BE2C (cell line): ENCODE measurements at regions not wholly inside any gene's neighbourhood (a gene's known extent, or its start where the extent isn't known, plus 50 kb on each side); places are given as distances from the start of the nearest gene placed in this dataset.

Source experiments
- DNase-seq: peaks from one replicate; pipeline ENCODE4 v3.0.0-alpha.2; 2020
- H3K27me3 ChIP-seq: fragments of 250-450 bp; sonication (Bioruptor Pico); 2 replicates; pipeline ENCODE4 v1.5.1; 2020; ENCODE audit warnings: mild to moderate bottlenecking
- H3K36me3 ChIP-seq: fragments of 250-450 bp; sonication (Bioruptor Pico); 2 replicates; pipeline ENCODE4 v1.5.1; 2020; ENCODE audit warnings: mild to moderate bottlenecking
- H3K4me1 ChIP-seq: fragments of 250-450 bp; sonication (Bioruptor Pico); 2 replicates; pipeline ENCODE4 v1.5.1; 2020
- H3K4me3 ChIP-seq: 2 replicates; pipeline ENCODE4 v1.5.1; 2011; ENCODE audit warnings: low read depth, low read length
- H3K9me3 ChIP-seq: fragments of 250-450 bp; sonication (Bioruptor Pico); 2 replicates; pipeline ENCODE4 v1.5.1; 2020
- TF ChIP-seq, protein P1 (sequence below): IDR thresholded peaks from 2 replicates; pipeline ENCODE4 v1.5.1; 2012; ENCODE audit warnings: mild to moderate bottlenecking, low read depth, low read length

- no peak for DNase-seq
- TF ChIP-seq, protein P1, sequence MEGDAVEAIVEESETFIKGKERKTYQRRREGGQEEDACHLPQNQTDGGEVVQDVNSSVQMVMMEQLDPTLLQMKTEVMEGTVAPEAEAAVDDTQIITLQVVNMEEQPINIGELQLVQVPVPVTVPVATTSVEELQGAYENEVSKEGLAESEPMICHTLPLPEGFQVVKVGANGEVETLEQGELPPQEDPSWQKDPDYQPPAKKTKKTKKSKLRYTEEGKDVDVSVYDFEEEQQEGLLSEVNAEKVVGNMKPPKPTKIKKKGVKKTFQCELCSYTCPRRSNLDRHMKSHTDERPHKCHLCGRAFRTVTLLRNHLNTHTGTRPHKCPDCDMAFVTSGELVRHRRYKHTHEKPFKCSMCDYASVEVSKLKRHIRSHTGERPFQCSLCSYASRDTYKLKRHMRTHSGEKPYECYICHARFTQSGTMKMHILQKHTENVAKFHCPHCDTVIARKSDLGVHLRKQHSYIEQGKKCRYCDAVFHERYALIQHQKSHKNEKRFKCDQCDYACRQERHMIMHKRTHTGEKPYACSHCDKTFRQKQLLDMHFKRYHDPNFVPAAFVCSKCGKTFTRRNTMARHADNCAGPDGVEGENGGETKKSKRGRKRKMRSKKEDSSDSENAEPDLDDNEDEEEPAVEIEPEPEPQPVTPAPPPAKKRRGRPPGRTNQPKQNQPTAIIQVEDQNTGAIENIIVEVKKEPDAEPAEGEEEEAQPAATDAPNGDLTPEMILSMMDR: no peak
- Histone ChIP-seq H3K36me3 (no peaks in the 10 kb centered on the region), H3K9me3 (no peaks in the 10 kb centered on the region), H3K4me1 (no peaks in the 10 kb centered on the region), H3K27me3 (no peaks in the 10 kb centered on the region; the same call in 1 of the 2 replicates), H3K4me3 (no peak overlapping the region)
Measured at GRCh38 chr3:161444694-161445077, 51.9 kb upstream of the OTOL1 start.

DNA sequence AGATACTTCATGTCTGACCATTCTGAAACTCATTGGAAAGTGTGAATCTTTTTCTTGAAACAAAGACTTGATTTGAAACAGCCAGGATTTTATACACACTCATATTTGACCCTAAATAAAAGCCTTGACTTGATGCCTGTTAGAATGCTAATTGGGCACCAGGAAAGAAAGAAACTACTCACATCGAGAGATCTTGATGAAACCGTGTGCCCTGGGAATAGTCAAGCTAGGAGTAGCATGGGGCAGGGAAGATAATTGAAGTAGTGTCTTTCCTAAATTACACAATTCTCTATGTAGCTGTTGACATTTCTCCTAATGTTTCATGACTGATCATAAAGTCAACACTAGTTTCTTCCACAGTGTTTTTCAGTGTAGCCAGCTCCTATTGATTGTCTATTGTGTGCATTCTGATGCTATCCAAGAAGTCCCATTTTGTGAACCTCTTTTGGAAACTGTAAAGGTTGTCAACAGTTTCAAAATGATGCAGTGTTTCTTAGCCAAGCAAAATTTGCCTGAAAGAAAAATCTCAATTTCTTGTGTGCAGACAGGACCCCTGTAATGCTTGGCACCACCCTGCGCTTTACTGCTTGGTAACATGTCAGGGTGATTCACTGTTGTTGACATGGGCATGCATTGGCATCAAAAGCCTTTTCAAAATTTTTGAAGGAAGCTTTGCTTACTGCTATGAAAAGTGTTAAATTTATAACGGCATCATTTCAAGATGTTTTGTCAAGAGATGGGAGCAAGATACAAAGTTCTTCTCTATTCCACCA lies 52.5 kb upstream of the OTOL1 start:
- no peak for DNase-seq
- H3K36me3 ChIP-seq: no peaks in the 10 kb centered on the region
- H3K9me3 ChIP-seq: no peaks in the 10 kb centered on the region
- TF ChIP-seq, protein P1: no peak
- H3K4me1 ChIP-seq: no peaks in the 10 kb centered on the region
- no peak overlapping the region for H3K4me3 ChIP-seq
- no peaks in the 10 kb centered on the region; the same call in 1 of the 2 replicates for H3K27me3 ChIP-seq

DNA sequence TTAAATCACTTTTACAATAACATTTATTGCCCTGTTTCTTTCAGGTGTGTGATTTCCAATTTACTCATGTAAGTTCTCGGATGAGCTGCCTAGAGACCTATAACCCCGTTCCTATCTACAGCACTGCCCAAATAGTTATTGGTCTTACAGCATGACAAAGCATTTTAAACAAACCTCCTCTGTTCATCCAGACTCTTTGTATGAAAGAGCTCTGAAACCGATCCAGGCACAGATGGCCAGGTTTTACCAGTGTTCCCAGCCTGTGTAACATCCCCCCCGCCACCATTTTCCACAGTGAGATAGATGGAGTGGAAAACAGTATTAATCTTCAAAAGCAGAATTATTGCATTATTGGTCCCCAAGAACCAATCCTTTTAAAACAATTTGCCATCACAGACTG lies 59.0 kb upstream of the SPTSSB start:
- TF ChIP-seq, protein P1: no peak
- DNase-seq: no peak
- Histone ChIP-seq H3K27me3 (no peaks in the 10 kb centered on the region), H3K4me3 (no peak overlapping the region), H3K36me3 (no peaks in the 10 kb centered on the region), H3K4me1 (no peaks in the 10 kb centered on the region), H3K9me3 (no peaks in the 10 kb centered on the region)

DNA sequence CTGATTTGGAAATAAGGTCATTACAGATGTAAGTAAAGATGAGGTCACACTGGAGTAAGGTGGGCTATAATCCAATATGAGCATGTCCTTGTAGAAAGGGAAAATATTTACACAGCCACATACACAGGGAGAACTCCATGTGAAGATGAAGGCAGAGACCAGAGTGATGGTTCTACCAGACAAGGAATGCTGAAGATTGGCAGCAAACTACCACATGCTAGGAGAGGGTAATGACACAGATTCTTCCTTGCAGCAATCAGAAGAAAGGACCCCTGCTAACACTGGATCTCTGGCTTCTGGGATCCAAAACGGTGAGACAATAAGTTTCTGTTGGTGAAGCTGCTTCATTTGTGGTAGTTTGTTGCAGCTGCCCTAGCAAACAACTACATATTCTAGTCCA lies 56.0 kb upstream of the SPTSSB start:
- TF ChIP-seq, protein P1: no peak
- DNase-seq: no peak

DNA sequence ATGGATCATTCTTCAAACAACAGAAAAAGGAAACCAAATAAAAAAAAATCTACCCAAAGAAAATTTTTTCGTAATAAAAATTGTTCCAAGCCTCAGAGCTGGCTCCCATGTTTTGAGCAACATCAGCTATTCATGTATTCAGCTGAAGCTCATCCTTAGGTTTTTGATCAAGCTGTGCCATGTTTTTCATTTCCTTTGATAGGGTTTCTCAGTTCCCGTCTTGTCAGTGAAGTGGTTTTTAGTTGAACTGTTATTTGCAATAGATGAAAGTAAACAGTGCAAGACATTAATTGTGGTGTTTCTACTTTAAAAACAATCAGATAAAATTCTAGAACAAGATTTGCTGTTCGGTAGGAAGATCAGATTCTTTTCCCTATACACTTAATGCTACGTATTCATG lies 55.4 kb upstream of the SPTSSB start:
- Histone ChIP-seq H3K27me3 (no peaks in the 10 kb centered on the region; the same call in 1 of the 2 replicates), H3K36me3 (no peaks in the 10 kb centered on the region), H3K4me3 (no peak overlapping the region), H3K4me1 (peaks cover 2% of the 10 kb centered on the region; the same call in 1 of the 2 replicates), H3K9me3 (no peaks in the 10 kb centered on the region)
- DNase-seq: no peak
- TF ChIP-seq, protein P1: no peak

More for the DNA sequence above, 56.0 kb upstream of the SPTSSB start:
- H3K4me3 ChIP-seq: no peak overlapping the region
- H3K36me3 ChIP-seq: no peaks in the 10 kb centered on the region
- no peaks in the 10 kb centered on the region for H3K4me1 ChIP-seq
- H3K9me3 ChIP-seq: no peaks in the 10 kb centered on the region
- no peaks in the 10 kb centered on the region; the same call in 1 of the 2 replicates for H3K27me3 ChIP-seq

GRCh38 chr3:161423911-161424522 lies 52.7 kb upstream of the SPTSSB start:
- no peaks in the 10 kb centered on the region for H3K36me3 ChIP-seq
- H3K9me3 ChIP-seq: no peaks in the 10 kb centered on the region
- no peaks in the 10 kb centered on the region; the same call in 1 of the 2 replicates for H3K27me3 ChIP-seq
- TF ChIP-seq, protein P1: peak; percentile 62
- peaks cover 12% of the 10 kb centered on the region for H3K4me1 ChIP-seq
- no peak overlapping the region for H3K4me3 ChIP-seq
- DNase-seq: no peak
